MCF 10A (cell line): ENCODE measurements at regions not wholly inside any gene's neighbourhood (a gene's known extent, or its start where the extent isn't known, plus 50 kb on each side); places are given as distances from the start of the nearest gene placed in this dataset.

Experiments used
- BruUV-seq: library from RNA; stranded (reverse); fragments of 400-500 nt; replicated peaks from 2 replicates; lab custom pipeline; 2021; lab: Mats Ljungman, UMichigan
- CTCF ChIA-PET: fragments of 300-600 bp; sonication (Branson Sonifier 250); formaldehyde crosslinking; extraction: SDS; loops from one replicate; lab custom pipeline; 2021; ENCODE audit warnings: antibody characterized with exemption, inconsistent platforms; lab: Yijun Ruan, JAX
- POLR2A ChIA-PET: fragments of 300-600, 350-650 bp; sonication (Branson Sonifier 250); formaldehyde crosslinking; extraction: SDS; loops from one replicate; lab custom pipeline; 2020; ENCODE audit warnings: antibody characterized with exemption, inconsistent platforms; lab: Yijun Ruan, JAX
- DNase-seq: peaks from one replicate; pipeline ENCODE4 v3.0.0-alpha.2; 2018; ENCODE audit not compliant: unreplicated experiment
- H3K27ac Mint-ChIP-seq: one replicate; pipeline ENCODE4 v1.8.0; 2022; ENCODE audit warnings: mild to moderate bottlenecking, low read depth, mixed read lengths; ENCODE audit not compliant: unreplicated experiment
- H3K27me3 Mint-ChIP-seq: one replicate; pipeline ENCODE4 v1.8.0; 2022; ENCODE audit warnings: mixed read lengths; ENCODE audit not compliant: insufficient read depth, unreplicated experiment
- H3K36me3 Mint-ChIP-seq: one replicate; pipeline ENCODE4 v1.8.0; 2022; ENCODE audit warnings: mild to moderate bottlenecking, moderate library complexity, mixed read lengths; ENCODE audit not compliant: insufficient read depth, unreplicated experiment
- H3K4me1 Mint-ChIP-seq: one replicate; pipeline ENCODE4 v1.8.0; 2022; ENCODE audit warnings: mixed read lengths; ENCODE audit not compliant: insufficient read depth, unreplicated experiment
- H3K4me3 Mint-ChIP-seq: one replicate; pipeline ENCODE4 v1.8.0; 2022; ENCODE audit warnings: mild to moderate bottlenecking, moderate library complexity, mixed read lengths; ENCODE audit not compliant: unreplicated experiment
- H3K9me3 Mint-ChIP-seq: one replicate; pipeline ENCODE4 v1.8.0; 2022; ENCODE audit warnings: mixed read lengths; ENCODE audit not compliant: unreplicated experiment
- intact Hi-C: fragments of 100-400 bp; cut with micrococcal nuclease; formaldehyde crosslinking; loops from 2 replicates; pipeline ENCODE4 v1.14.1; 2022
- TF ChIP-seq, protein P1 (sequence below): fragments of 200-600 bp; IDR thresholded peaks from one replicate; pipeline ENCODE4 v1.8.0; 2022; ENCODE audit warnings: antibody characterized with exemption, mild to moderate bottlenecking; ENCODE audit not compliant: unreplicated experiment

- Mint-ChIP-seq H3K27me3 (no peaks in the 10 kb centered on the region), H3K4me1 (no peaks in the 10 kb centered on the region), H3K27ac (no peak overlapping the region), H3K4me3 (no peak overlapping the region), H3K36me3 (no peaks in the 10 kb centered on the region), H3K9me3 (no peaks in the 10 kb centered on the region)
- POLR2A ChIA-PET: no interaction called here
- DNase-seq: no peak
- intact Hi-C loops: no loop called here
- BruUV-seq: no TSS peak
- TF ChIP-seq, protein P1, sequence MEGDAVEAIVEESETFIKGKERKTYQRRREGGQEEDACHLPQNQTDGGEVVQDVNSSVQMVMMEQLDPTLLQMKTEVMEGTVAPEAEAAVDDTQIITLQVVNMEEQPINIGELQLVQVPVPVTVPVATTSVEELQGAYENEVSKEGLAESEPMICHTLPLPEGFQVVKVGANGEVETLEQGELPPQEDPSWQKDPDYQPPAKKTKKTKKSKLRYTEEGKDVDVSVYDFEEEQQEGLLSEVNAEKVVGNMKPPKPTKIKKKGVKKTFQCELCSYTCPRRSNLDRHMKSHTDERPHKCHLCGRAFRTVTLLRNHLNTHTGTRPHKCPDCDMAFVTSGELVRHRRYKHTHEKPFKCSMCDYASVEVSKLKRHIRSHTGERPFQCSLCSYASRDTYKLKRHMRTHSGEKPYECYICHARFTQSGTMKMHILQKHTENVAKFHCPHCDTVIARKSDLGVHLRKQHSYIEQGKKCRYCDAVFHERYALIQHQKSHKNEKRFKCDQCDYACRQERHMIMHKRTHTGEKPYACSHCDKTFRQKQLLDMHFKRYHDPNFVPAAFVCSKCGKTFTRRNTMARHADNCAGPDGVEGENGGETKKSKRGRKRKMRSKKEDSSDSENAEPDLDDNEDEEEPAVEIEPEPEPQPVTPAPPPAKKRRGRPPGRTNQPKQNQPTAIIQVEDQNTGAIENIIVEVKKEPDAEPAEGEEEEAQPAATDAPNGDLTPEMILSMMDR: no peak
- CTCF ChIA-PET: interaction anchor here (0.6 to 1.9 kb wide), 4 partner anchors 9 to 167 kb away, joined by 3 to 6 read pairs (median 4); no protein-coding TSS in a partner anchor
Measured at GRCh38 chr1:181356505-181357340, 126.6 kb upstream of the CACNA1E start.

GRCh38 chr1:181359012-181359411 lies 124.3 kb upstream of the CACNA1E start:
- ChIA-PET CTCF (interaction anchor here (0.7 to 1.9 kb wide), 3 partner anchors 36 to 170 kb away, joined by 3 to 4 read pairs (median 4); no protein-coding TSS in a partner anchor), POLR2A (no interaction called here)
- no peak overlapping the region for H3K4me3 Mint-ChIP-seq
- TF ChIP-seq, protein P1: no peak
- no TSS peak for BruUV-seq
- no peaks in the 10 kb centered on the region for H3K36me3 Mint-ChIP-seq
- DNase-seq: no peak
- intact Hi-C loops: no loop called here
- no peak overlapping the region for H3K27ac Mint-ChIP-seq
- no peaks in the 10 kb centered on the region for H3K4me1 Mint-ChIP-seq
- no peaks in the 10 kb centered on the region for H3K27me3 Mint-ChIP-seq
- H3K9me3 Mint-ChIP-seq: no peaks in the 10 kb centered on the region

- intact Hi-C loops: no loop called here
- no peaks in the 10 kb centered on the region for H3K27me3 Mint-ChIP-seq
- no peaks in the 10 kb centered on the region for H3K36me3 Mint-ChIP-seq
- H3K4me3 Mint-ChIP-seq: no peak overlapping the region
- H3K9me3 Mint-ChIP-seq: no peaks in the 10 kb centered on the region
- ChIA-PET CTCF (no interaction called here), POLR2A (no interaction called here)
- BruUV-seq: no TSS peak
- DNase-seq: no peak
- TF ChIP-seq, protein P1: no peak
- H3K4me1 Mint-ChIP-seq: no peaks in the 10 kb centered on the region
- no peak overlapping the region for H3K27ac Mint-ChIP-seq
Measured at GRCh38 chr1:181364801-181365200, 118.5 kb upstream of the CACNA1E start.

DNA sequence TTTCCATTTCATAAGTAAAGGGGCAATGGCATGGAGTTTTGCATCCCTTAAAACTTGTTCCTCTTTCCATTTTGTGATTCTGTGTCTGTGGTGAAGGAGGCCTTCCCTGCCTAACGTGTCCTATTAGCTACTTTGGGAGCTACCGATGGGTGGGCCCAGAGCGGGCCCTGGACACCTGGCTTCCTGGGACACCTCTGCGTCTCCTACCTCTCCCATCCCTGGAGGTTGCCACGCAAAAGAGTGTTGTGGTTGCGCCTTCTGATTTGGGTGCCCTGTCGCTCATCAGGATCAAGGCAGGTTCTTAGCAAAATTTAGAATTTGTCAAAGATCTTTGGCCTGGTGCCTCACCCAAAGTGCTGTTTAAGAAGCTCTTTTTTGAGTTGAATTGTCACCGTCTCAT lies 116.4 kb upstream of the CACNA1E start:
- intact Hi-C loops: no loop called here
- no TSS peak for BruUV-seq
- H3K4me1 Mint-ChIP-seq: no peaks in the 10 kb centered on the region
- no peaks in the 10 kb centered on the region for H3K9me3 Mint-ChIP-seq
- H3K36me3 Mint-ChIP-seq: no peaks in the 10 kb centered on the region
- no peak overlapping the region for H3K27ac Mint-ChIP-seq
- H3K27me3 Mint-ChIP-seq: no peaks in the 10 kb centered on the region
- ChIA-PET CTCF (interaction anchor here (1.0 to 1.4 kb wide), 3 partner anchors 9 to 63 kb away, joined by 4 to 5 read pairs (median 5); no protein-coding TSS in a partner anchor), POLR2A (interaction anchor here (0.6 kb wide), 2 partner anchors 60 to 267 kb away, joined by 3 to 4 read pairs; no protein-coding TSS in a partner anchor)
- TF ChIP-seq, protein P1: no peak
- no peak overlapping the region for H3K4me3 Mint-ChIP-seq
- DNase-seq: no peak
